SU-DHL-6 (cell line): ENCODE measurements at regions not wholly inside any gene's neighbourhood (a gene's known extent, or its start where the extent isn't known, plus 50 kb on each side); places are given as distances from the start of the nearest gene placed in this dataset.

ENCODE experiments used
- H2AFZ ChIP-seq: fragments of 200-600 bp; sonication (generic); 2 replicates; pipeline ENCODE4 v1.6.1; 2014; ENCODE audit warnings: low read depth, mild to moderate bottlenecking, moderate library complexity, mixed read lengths, antibody characterized with exemption, low read length; ENCODE audit not compliant: severe bottlenecking
- H3F3A ChIP-seq: fragments of 200-600 bp; shearing (Covaris generic); 2 replicates; pipeline ENCODE4 v1.6.0; 2016; ENCODE audit warnings: antibody characterized with exemption, mild to moderate bottlenecking; ENCODE audit not compliant: insufficient read depth
- H3K27ac ChIP-seq: fragments of 200-600 bp; sonication (generic); 2 replicates; pipeline ENCODE4 v1.5.1; 2016; ENCODE audit warnings: low read depth, mild to moderate bottlenecking, low read length, moderate library complexity, mixed read lengths
- H3K27me3 ChIP-seq: fragments of 200-600 bp; sonication (generic), shearing (Covaris generic); 2 replicates; pipeline ENCODE4 v1.6.0; 2014; ENCODE audit warnings: mild to moderate bottlenecking, low read length
- H3K36me3 ChIP-seq: fragments of 200-600 bp; sonication (generic); 2 replicates; pipeline ENCODE4 v1.6.1; 2014; ENCODE audit warnings: mild to moderate bottlenecking, low read length, mixed read lengths
- H3K4me2 ChIP-seq: fragments of 300-600, 200-600 bp; shearing (Covaris generic), sonication (generic); 2 replicates; pipeline ENCODE4 v1.6.0; 2014; ENCODE audit warnings: low read length, low read depth, mild to moderate bottlenecking; ENCODE audit not compliant: poor library complexity, severe bottlenecking
- H3K4me3 ChIP-seq: fragments of 200-600 bp; sonication (generic); 2 replicates; pipeline ENCODE4 v1.5.1; 2014; ENCODE audit warnings: antibody characterized with exemption, low read length, mild to moderate bottlenecking, mixed read lengths; ENCODE audit not compliant: insufficient read depth, poor library complexity, severe bottlenecking
- H3K79me2 ChIP-seq: fragments of 200-600 bp; sonication (generic); 2 replicates; pipeline ENCODE4 v1.6.1; 2014; ENCODE audit warnings: mild to moderate bottlenecking, low read length, moderate library complexity; ENCODE audit not compliant: insufficient read depth
- H3K9ac ChIP-seq: fragments of 200-600 bp; sonication (generic); 2 replicates; pipeline ENCODE4 v1.7.0; 2014; ENCODE audit warnings: mild to moderate bottlenecking, low read length
- H3K9me2 ChIP-seq: fragments of 200-600 bp; sonication (generic); replicated peaks from 2 replicates; pipeline ENCODE4 v1.6.1; 2014; ENCODE audit warnings: low read length; ENCODE audit not compliant: insufficient read depth
- H3K9me3 ChIP-seq: fragments of 200-600 bp; sonication (generic); 2 replicates; pipeline ENCODE4 v1.6.1; 2014; ENCODE audit warnings: low read length, mixed read lengths; ENCODE audit not compliant: insufficient read depth
- H4K20me1 ChIP-seq: fragments of 200-600 bp; sonication (generic); 2 replicates; pipeline ENCODE4 v1.6.1; 2014; ENCODE audit warnings: low read depth, mild to moderate bottlenecking, antibody characterized with exemption, low read length, moderate library complexity, mixed read lengths
- EZH2phosphoT487 ChIP-seq: fragments of 200-600 bp; sonication (generic), shearing (Covaris generic); conservative IDR thresholded peaks from 2 replicates; pipeline ENCODE4 v1.6.1; 2018; ENCODE audit warnings: mild to moderate bottlenecking, antibody characterized with exemption, low read length, moderate library complexity, mixed read lengths
- TF ChIP-seq, protein P1 (sequence below): fragments of 200-600 bp; sonication (generic); IDR thresholded peaks from one replicate; pipeline ENCODE4 v1.5.1; 2017; ENCODE audit warnings: antibody characterized with exemption, mild to moderate bottlenecking, low read length, moderate library complexity; ENCODE audit not compliant: insufficient read depth, poor library complexity, severe bottlenecking

GRCh38 chr17:52647411-52647810 lies 488.9 kb upstream of the CA10 start:
- no peaks in the 10 kb centered on the region for H4K20me1 ChIP-seq
- H3K27ac ChIP-seq: no peak overlapping the region
- H3K27me3 ChIP-seq: no peaks in the 10 kb centered on the region
- TF ChIP-seq, protein P1, sequence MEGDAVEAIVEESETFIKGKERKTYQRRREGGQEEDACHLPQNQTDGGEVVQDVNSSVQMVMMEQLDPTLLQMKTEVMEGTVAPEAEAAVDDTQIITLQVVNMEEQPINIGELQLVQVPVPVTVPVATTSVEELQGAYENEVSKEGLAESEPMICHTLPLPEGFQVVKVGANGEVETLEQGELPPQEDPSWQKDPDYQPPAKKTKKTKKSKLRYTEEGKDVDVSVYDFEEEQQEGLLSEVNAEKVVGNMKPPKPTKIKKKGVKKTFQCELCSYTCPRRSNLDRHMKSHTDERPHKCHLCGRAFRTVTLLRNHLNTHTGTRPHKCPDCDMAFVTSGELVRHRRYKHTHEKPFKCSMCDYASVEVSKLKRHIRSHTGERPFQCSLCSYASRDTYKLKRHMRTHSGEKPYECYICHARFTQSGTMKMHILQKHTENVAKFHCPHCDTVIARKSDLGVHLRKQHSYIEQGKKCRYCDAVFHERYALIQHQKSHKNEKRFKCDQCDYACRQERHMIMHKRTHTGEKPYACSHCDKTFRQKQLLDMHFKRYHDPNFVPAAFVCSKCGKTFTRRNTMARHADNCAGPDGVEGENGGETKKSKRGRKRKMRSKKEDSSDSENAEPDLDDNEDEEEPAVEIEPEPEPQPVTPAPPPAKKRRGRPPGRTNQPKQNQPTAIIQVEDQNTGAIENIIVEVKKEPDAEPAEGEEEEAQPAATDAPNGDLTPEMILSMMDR: no peak
- no peak for TF ChIP-seq EZH2phosphoT487
- no peaks in the 10 kb centered on the region for H3K79me2 ChIP-seq
- no peak overlapping the region for H2AFZ ChIP-seq
- H3K4me2 ChIP-seq: no peak overlapping the region
- H3K9me3 ChIP-seq: no peaks in the 10 kb centered on the region
- H3K9me2 ChIP-seq: no peaks in the 10 kb centered on the region
- H3K9ac ChIP-seq: no peak overlapping the region
- no peak overlapping the region for H3K4me3 ChIP-seq
- H3F3A ChIP-seq: no peaks in the 10 kb centered on the region
- no peaks in the 10 kb centered on the region for H3K36me3 ChIP-seq

- H3F3A ChIP-seq: no peaks in the 10 kb centered on the region
- TF ChIP-seq, protein P1: no peak
- TF ChIP-seq EZH2phosphoT487: no peak
- H3K36me3 ChIP-seq: no peaks in the 10 kb centered on the region
- H3K27me3 ChIP-seq: no peaks in the 10 kb centered on the region
- no peaks in the 10 kb centered on the region for H3K9me2 ChIP-seq
- H2AFZ ChIP-seq: no peak overlapping the region
- H3K79me2 ChIP-seq: no peaks in the 10 kb centered on the region
- no peak overlapping the region for H3K4me3 ChIP-seq
- H3K27ac ChIP-seq: no peak overlapping the region
- H3K4me2 ChIP-seq: no peak overlapping the region
- no peak overlapping the region for H3K9ac ChIP-seq
- H4K20me1 ChIP-seq: no peaks in the 10 kb centered on the region
- no peaks in the 10 kb centered on the region for H3K9me3 ChIP-seq
Observed at GRCh38 chr17:52636443-52636842, 477.9 kb upstream of the CA10 start.

GRCh38 chr17:52606590-52606989 lies 448.1 kb upstream of the CA10 start:
- no peak for TF ChIP-seq EZH2phosphoT487
- TF ChIP-seq, protein P1: no peak
- H3K36me3 ChIP-seq: no peaks in the 10 kb centered on the region

More at GRCh38 chr17:52606590-52606989, 448.1 kb upstream of the CA10 start:
- Histone ChIP-seq H3K79me2 (no peaks in the 10 kb centered on the region), H2AFZ (no peak overlapping the region), H3F3A (no peaks in the 10 kb centered on the region), H3K27me3 (no peaks in the 10 kb centered on the region), H3K27ac (no peak overlapping the region), H3K4me2 (no peak overlapping the region), H3K4me3 (no peak overlapping the region), H3K9me2 (no peaks in the 10 kb centered on the region), H4K20me1 (no peaks in the 10 kb centered on the region), H3K9me3 (no peaks in the 10 kb centered on the region), H3K9ac (no peak overlapping the region)
